BE2C (cell line): ENCODE measurements at regions not wholly inside any gene's neighbourhood (a gene's known extent, or its start where the extent isn't known, plus 50 kb on each side); places are given as distances from the start of the nearest gene placed in this dataset.

Experiments used
- DNase-seq: peaks from one replicate; pipeline ENCODE4 v3.0.0-alpha.2; 2020
- H3K27me3 ChIP-seq: fragments of 250-450 bp; sonication (Bioruptor Pico); 2 replicates; pipeline ENCODE4 v1.5.1; 2020; ENCODE audit warnings: mild to moderate bottlenecking
- H3K36me3 ChIP-seq: fragments of 250-450 bp; sonication (Bioruptor Pico); 2 replicates; pipeline ENCODE4 v1.5.1; 2020; ENCODE audit warnings: mild to moderate bottlenecking
- H3K4me1 ChIP-seq: fragments of 250-450 bp; sonication (Bioruptor Pico); 2 replicates; pipeline ENCODE4 v1.5.1; 2020
- H3K4me3 ChIP-seq: 2 replicates; pipeline ENCODE4 v1.5.1; 2011; ENCODE audit warnings: low read depth, low read length
- H3K9me3 ChIP-seq: fragments of 250-450 bp; sonication (Bioruptor Pico); 2 replicates; pipeline ENCODE4 v1.5.1; 2020
- CTCF ChIP-seq: IDR thresholded peaks from 2 replicates; pipeline ENCODE4 v1.5.1; 2012; ENCODE audit warnings: mild to moderate bottlenecking, low read depth, low read length

DNA sequence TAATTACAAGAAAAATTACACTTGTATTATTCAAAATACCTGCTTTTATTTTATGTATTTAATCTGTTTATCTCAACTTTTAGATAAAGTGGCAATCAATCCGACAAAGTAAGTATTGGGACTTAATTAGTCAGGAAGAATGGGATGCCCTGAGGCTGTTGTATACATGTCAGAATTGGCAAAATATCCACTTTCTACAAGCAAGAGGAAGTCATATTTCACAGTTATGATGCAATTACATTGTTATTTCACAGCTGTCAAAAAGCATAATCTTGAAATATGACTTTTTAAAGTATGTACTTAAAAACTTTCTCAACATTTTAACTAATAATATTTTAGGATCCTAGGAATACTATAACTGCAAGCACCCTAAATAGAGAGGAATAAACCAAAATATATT is 357.1 kb upstream of the MGAT4C start:
- H3K36me3 ChIP-seq, result no peaks in the 10 kb centered on the region
- H3K27me3 ChIP-seq, result no peaks in the 10 kb centered on the region
- no peak overlapping the region for H3K4me3 ChIP-seq
- DNase-seq, result no peak
- H3K4me1 ChIP-seq, result no peaks in the 10 kb centered on the region
- H3K9me3 ChIP-seq, result no peaks in the 10 kb centered on the region
- no peak for TF ChIP-seq CTCF

GRCh38 chr12:86608638-86609037 is 352.4 kb upstream of the MGAT4C start:
- Histone ChIP-seq H3K27me3 (no peaks in the 10 kb centered on the region), H3K4me1 (peaks cover 3% of the 10 kb centered on the region; the same call in 1 of the 2 replicates), H3K9me3 (no peaks in the 10 kb centered on the region), H3K4me3 (no peak overlapping the region), H3K36me3 (no peaks in the 10 kb centered on the region)
- no peak for DNase-seq
- no peak for TF ChIP-seq CTCF

DNA sequence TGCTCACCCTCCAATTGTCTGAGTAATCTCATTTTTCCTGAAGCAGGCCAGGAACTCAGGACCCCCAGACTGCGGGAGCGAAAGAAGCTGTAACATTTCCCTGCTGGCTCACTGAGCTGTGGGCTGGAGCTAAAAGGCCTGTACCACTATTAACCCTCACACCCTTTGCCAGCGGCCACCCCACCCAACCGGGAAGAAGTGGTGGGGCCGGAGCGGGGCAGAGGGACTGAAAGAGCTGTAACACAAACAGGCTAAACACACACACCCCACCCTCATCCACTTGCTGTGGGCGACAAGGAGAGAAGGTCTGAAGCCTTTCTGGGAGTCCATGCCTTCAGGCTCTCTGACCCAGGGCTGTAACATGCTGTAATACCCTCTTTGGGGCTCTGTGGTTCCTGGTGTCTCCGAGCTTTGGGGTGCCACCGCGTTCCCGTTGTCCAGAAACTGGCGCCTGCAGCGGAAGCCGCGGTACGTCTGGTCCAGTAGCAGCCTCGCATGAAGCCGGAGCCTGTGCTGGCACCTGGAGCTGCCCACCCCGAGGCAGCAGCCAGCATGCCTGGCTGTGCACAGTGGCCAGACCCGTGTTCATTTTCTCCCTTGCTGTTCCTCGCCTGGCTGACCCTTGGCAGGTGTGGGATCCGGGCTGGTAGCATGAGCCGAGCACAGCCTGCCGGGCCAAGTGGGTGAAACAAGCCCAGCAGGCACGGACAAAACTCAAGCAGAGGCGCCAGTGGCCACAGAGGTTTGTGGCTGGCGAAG is 345.5 kb upstream of the MGAT4C start:
- Histone ChIP-seq H3K4me3 (no peak overlapping the region), H3K9me3 (no peaks in the 10 kb centered on the region), H3K4me1 (peaks cover 3% of the 10 kb centered on the region; the same call in 1 of the 2 replicates), H3K36me3 (no peaks in the 10 kb centered on the region), H3K27me3 (no peaks in the 10 kb centered on the region)
- no peak for TF ChIP-seq CTCF
- DNase-seq, result no peak

GRCh38 chr12:86600664-86601231 is 344.6 kb upstream of the MGAT4C start:
- peaks cover 3% of the 10 kb centered on the region; the same call in 1 of the 2 replicates for H3K4me1 ChIP-seq
- no peaks in the 10 kb centered on the region for H3K27me3 ChIP-seq
- H3K9me3 ChIP-seq, result no peaks in the 10 kb centered on the region
- no peak for TF ChIP-seq CTCF
- H3K4me3 ChIP-seq, result no peak overlapping the region
- DNase-seq, result no peak
- no peaks in the 10 kb centered on the region for H3K36me3 ChIP-seq

DNA sequence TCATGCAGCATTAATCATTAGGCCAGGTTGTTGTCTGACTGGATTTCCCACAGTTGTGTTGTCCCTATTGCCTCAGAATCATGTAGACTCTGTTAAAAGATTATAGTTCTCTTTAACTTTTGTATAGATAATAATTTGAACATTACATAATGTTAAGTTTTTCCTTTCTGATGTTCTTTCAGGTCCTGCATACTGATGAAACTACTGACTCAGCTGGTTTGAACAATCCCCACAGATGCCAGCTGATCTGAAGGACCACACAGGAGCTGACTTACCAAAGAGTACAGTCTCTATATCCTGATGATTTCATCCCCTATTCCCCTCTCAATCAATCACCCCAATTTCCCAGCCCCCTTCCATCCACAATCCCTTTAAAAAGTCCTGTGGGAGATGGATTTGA is 341.2 kb upstream of the MGAT4C start:
- Histone ChIP-seq H3K36me3 (no peaks in the 10 kb centered on the region), H3K9me3 (no peaks in the 10 kb centered on the region), H3K4me3 (no peak overlapping the region), H3K27me3 (no peaks in the 10 kb centered on the region), H3K4me1 (no peaks in the 10 kb centered on the region)
- DNase-seq, result no peak
- no peak for TF ChIP-seq CTCF

GRCh38 chr12:86590296-86590695 is 334.1 kb upstream of the MGAT4C start:
- DNase-seq, result no peak
- no peaks in the 10 kb centered on the region for H3K27me3 ChIP-seq
- H3K4me1 ChIP-seq, result no peaks in the 10 kb centered on the region
- H3K4me3 ChIP-seq, result no peak overlapping the region
- H3K9me3 ChIP-seq, result no peaks in the 10 kb centered on the region
- TF ChIP-seq CTCF, result no peak
- H3K36me3 ChIP-seq, result no peaks in the 10 kb centered on the region
